ENCODE measurements at regions not wholly inside any gene's neighbourhood (a gene's known extent, or its start where the extent isn't known, plus 50 kb on each side); places are given as distances from the start of the nearest gene placed in this dataset.

GRCh38 chr3:188083011-188083410, 70.9 kb upstream of the LPP start:
- no peak for TF ChIP-seq CTCF (IDR thresholded peaks at IDR 0.05; ENCODE audit: low read depth, low read length, missing control alignments)
- no peak overlapping the region for H3K4me3 ChIP-seq (ENCODE audit: low read depth, low read length)
- DNase-seq (ENCODE audit: low read depth), result no peak

GRCh38 chr3:188084752-188085583, 69.0 kb upstream of the LPP start:
- no peak for TF ChIP-seq CTCF (IDR thresholded peaks at IDR 0.05; ENCODE audit: low read depth, low read length, missing control alignments)
- no peak for DNase-seq (ENCODE audit: low read depth)
- H3K4me3 ChIP-seq (ENCODE audit: low read depth, low read length), result no peak overlapping the region

GRCh38 chr3:188085584-188086560, 68.1 kb upstream of the LPP start:
- no peak for TF ChIP-seq CTCF (IDR thresholded peaks at IDR 0.05; ENCODE audit: low read depth, low read length, missing control alignments)
- no peak overlapping the region for H3K4me3 ChIP-seq (ENCODE audit: low read depth, low read length)
- DNase-seq (ENCODE audit: low read depth), result no peak

GRCh38 chr3:188088948-188089685, 64.8 kb upstream of the LPP start:
- no peak overlapping the region for H3K4me3 ChIP-seq (ENCODE audit: low read depth, low read length)
- TF ChIP-seq CTCF (IDR thresholded peaks at IDR 0.05; ENCODE audit: low read depth, low read length, missing control alignments), result no peak
- DNase-seq (ENCODE audit: low read depth), result no peak

GRCh38 chr3:188090620-188091309, 63.2 kb upstream of the LPP start:
- no peak for DNase-seq (ENCODE audit: low read depth)
- no peak overlapping the region for H3K4me3 ChIP-seq (ENCODE audit: low read depth, low read length)
- no peak for TF ChIP-seq CTCF (IDR thresholded peaks at IDR 0.05; ENCODE audit: low read depth, low read length, missing control alignments)

GRCh38 chr3:188091746-188092145, 62.2 kb upstream of the LPP start:
- DNase-seq (ENCODE audit: low read depth), result no peak
- no peak for TF ChIP-seq CTCF (IDR thresholded peaks at IDR 0.05; ENCODE audit: low read depth, low read length, missing control alignments)
- no peak overlapping the region for H3K4me3 ChIP-seq (ENCODE audit: low read depth, low read length)
